ENCODE measurements at regions not wholly inside any gene's neighbourhood (a gene's known extent, or its start where the extent isn't known, plus 50 kb on each side); places are given as distances from the start of the nearest gene placed in this dataset.

DNA sequence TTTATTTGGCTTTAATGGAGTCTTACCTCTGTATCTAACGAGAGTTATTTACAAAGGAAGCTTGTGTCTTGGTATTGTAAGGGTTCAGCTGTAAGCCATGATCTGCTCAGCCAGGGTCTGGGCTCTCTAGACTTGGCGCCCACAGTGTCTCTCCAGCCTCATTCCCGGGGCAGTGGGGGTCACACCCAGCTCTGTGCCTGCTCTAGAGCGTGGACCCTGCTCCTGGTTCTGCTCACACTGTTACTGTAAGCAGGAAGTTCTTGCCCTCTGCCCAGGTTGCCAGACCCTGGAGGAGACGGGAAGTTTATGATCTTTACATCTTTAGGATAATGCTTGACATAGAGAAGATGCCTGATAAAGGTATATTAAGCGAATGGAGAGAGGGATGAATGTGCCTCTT lies 235.7 kb downstream of the PTTG2 start:
- Histone ChIP-seq H3K4me1 (ENCODE audit: control insufficient read depth, insufficient read depth, low read length) (no peaks in the 10 kb centered on the region), H3K4me3 (ENCODE audit: low read length) (no peak overlapping the region), H3K9me3 (ENCODE audit: control insufficient read depth, low read length) (peaks cover 6% of the 10 kb centered on the region), H3K27me3 (ENCODE audit: control insufficient read depth, insufficient read depth, low read length, poor library complexity, severe bottlenecking) (no peaks in the 10 kb centered on the region), H3K27ac (ENCODE audit: low read depth, low read length) (no peak overlapping the region), H3K36me3 (ENCODE audit: control insufficient read depth, insufficient read depth, low read length) (no peaks in the 10 kb centered on the region), H3K9ac (ENCODE audit: extremely low read depth, low read length, poor library complexity, severe bottlenecking) (no peak overlapping the region)
- no peak for DNase-seq
- H3K36me3 Mint-ChIP-seq (ENCODE audit: low read depth), result no peaks in the 10 kb centered on the region
- TF ChIP-seq, protein P1, sequence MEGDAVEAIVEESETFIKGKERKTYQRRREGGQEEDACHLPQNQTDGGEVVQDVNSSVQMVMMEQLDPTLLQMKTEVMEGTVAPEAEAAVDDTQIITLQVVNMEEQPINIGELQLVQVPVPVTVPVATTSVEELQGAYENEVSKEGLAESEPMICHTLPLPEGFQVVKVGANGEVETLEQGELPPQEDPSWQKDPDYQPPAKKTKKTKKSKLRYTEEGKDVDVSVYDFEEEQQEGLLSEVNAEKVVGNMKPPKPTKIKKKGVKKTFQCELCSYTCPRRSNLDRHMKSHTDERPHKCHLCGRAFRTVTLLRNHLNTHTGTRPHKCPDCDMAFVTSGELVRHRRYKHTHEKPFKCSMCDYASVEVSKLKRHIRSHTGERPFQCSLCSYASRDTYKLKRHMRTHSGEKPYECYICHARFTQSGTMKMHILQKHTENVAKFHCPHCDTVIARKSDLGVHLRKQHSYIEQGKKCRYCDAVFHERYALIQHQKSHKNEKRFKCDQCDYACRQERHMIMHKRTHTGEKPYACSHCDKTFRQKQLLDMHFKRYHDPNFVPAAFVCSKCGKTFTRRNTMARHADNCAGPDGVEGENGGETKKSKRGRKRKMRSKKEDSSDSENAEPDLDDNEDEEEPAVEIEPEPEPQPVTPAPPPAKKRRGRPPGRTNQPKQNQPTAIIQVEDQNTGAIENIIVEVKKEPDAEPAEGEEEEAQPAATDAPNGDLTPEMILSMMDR (conservative IDR thresholded peaks at IDR 0.05), result no peak
- H3K4me3 Mint-ChIP-seq, result no peak overlapping the region
- H3K4me1 Mint-ChIP-seq, result no peaks in the 10 kb centered on the region
- WGBS, 2 experiments (ENCODE audit: insufficient coverage in 1 of 2, insufficient read length in 1 of 2), result 87 to 94% methylated on average over 2 to 6 of the region's 6 CpGs
- peaks cover 3% of the 10 kb centered on the region for H3K27me3 Mint-ChIP-seq (ENCODE audit: insufficient read depth)
- H3K27ac Mint-ChIP-seq, result no peak overlapping the region
- peaks cover 9% of the 10 kb centered on the region for H3K9me3 Mint-ChIP-seq

DNA sequence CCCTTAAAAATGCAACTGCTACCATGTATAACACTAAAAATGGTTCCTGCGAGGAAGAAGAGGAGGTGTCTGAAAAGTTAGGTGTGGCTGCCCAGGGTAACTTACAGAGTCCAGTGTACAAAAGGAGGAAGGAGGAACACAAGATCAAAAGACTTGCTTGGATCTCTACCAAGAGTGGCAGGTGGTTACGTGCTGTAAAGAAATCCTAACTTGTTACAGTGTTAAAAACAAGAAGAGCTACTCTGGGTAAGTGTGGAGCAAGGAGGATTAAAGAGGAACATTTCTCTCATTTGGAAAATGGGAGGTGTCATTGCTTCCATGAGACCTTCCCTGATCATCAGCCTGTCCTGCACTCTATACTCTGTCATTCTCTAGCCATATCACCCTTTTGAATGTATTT lies 242.0 kb downstream of the PTTG2 start:
- no peak overlapping the region for H3K9ac ChIP-seq (ENCODE audit: extremely low read depth, low read length, poor library complexity, severe bottlenecking)
- no peaks in the 10 kb centered on the region for H3K27me3 ChIP-seq (ENCODE audit: control insufficient read depth, insufficient read depth, low read length, poor library complexity, severe bottlenecking)
- TF ChIP-seq, protein P1 (conservative IDR thresholded peaks at IDR 0.05), result no peak
- no peak overlapping the region for H3K4me3 ChIP-seq (ENCODE audit: low read length)
- no peaks in the 10 kb centered on the region for H3K4me1 ChIP-seq (ENCODE audit: control insufficient read depth, insufficient read depth, low read length)
- no peak for DNase-seq
- 87 to 89% methylated on average over 2 of the region's 2 CpGs for WGBS, 2 experiments (ENCODE audit: insufficient coverage in 1 of 2, insufficient read length in 1 of 2)
- no peak overlapping the region for H3K4me3 Mint-ChIP-seq
- H3K36me3 ChIP-seq (ENCODE audit: control insufficient read depth, insufficient read depth, low read length), result no peaks in the 10 kb centered on the region
- no peaks in the 10 kb centered on the region for H3K9me3 Mint-ChIP-seq
- H3K4me1 Mint-ChIP-seq, result no peaks in the 10 kb centered on the region
- no peaks in the 10 kb centered on the region for H3K9me3 ChIP-seq (ENCODE audit: control insufficient read depth, low read length)
- no peaks in the 10 kb centered on the region for H3K36me3 Mint-ChIP-seq (ENCODE audit: low read depth)
- no peak overlapping the region for H3K27ac ChIP-seq (ENCODE audit: low read depth, low read length)
- no peaks in the 10 kb centered on the region for H3K27me3 Mint-ChIP-seq (ENCODE audit: insufficient read depth)
- H3K27ac Mint-ChIP-seq, result no peak overlapping the region

DNA sequence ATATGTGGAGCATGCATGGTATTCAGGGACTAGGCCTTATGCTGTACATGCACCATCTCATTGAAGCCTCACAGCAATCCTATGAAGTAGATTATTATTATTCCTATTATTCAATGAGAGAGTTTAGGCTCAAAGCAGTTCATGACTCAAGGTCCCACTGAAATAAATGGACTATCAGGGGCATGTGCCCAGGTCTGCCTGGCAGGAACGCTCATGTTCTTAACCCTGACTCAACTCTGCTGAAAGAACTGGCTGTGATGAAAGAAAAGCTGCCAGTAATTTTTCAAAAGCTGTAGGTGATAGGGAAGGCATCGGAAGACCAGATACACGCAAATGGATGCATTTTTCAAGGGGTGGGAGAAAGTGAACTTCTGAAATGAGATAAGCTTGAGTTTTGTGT lies 243.4 kb downstream of the PTTG2 start:
- H3K9ac ChIP-seq (ENCODE audit: extremely low read depth, low read length, poor library complexity, severe bottlenecking), result no peak overlapping the region
- TF ChIP-seq, protein P1 (conservative IDR thresholded peaks at IDR 0.05), result no peak
- Mint-ChIP-seq H3K9me3 (no peaks in the 10 kb centered on the region), H3K27me3 (ENCODE audit: insufficient read depth) (no peaks in the 10 kb centered on the region), H3K27ac (no peak overlapping the region), H3K36me3 (ENCODE audit: low read depth) (no peaks in the 10 kb centered on the region), H3K4me3 (no peak overlapping the region), H3K4me1 (no peaks in the 10 kb centered on the region)
- WGBS, 2 experiments (ENCODE audit: insufficient coverage in 1 of 2, insufficient read length in 1 of 2), result 72% methylated on average over 3 of the region's 3 CpGs; no CpG with 5 or more reads in 1 of the 2 experiments
- no peaks in the 10 kb centered on the region for H3K9me3 ChIP-seq (ENCODE audit: control insufficient read depth, low read length)
- H3K27me3 ChIP-seq (ENCODE audit: control insufficient read depth, insufficient read depth, low read length, poor library complexity, severe bottlenecking), result no peaks in the 10 kb centered on the region
- DNase-seq, result no peak
- no peaks in the 10 kb centered on the region for H3K4me1 ChIP-seq (ENCODE audit: control insufficient read depth, insufficient read depth, low read length)
- no peaks in the 10 kb centered on the region for H3K36me3 ChIP-seq (ENCODE audit: control insufficient read depth, insufficient read depth, low read length)
- H3K4me3 ChIP-seq (ENCODE audit: low read length), result no peak overlapping the region
- no peak overlapping the region for H3K27ac ChIP-seq (ENCODE audit: low read depth, low read length)

Measured in endodermal cell (in vitro differentiated cells).